GM21423 (cell line): ENCODE measurements at regions not wholly inside any gene's neighbourhood (a gene's known extent, or its start where the extent isn't known, plus 50 kb on each side); places are given as distances from the start of the nearest gene placed in this dataset.
"Not testable (repeated sequence)": the region's sequence is repeated elsewhere in the genome, so short reads cannot be mapped to it uniquely, and the experiment has no call there.

Source experiments
- ATAC-seq: cut with Tn5 transposase; IDR thresholded peaks from one replicate; pipeline ENCODE4 v1.9.1; 2021; ENCODE audit warnings: mild to moderate bottlenecking, moderate library complexity; ENCODE audit not compliant: unreplicated experiment

GRCh38 chr2:234203135-234203984 is 152.9 kb downstream of the SPP2 start:
- ATAC-seq = no peak

- no peak for ATAC-seq
Observed at GRCh38 chr2:234202601-234203000, 152.1 kb downstream of the SPP2 start.

GRCh38 chr2:234199996-234200395 is 149.5 kb downstream of the SPP2 start:
- ATAC-seq = no peak

- ATAC-seq = no peak
Observed at GRCh38 chr2:234198976-234199375, 148.5 kb downstream of the SPP2 start.

- ATAC-seq = no peak
Observed at GRCh38 chr2:234195516-234195915, 145.0 kb downstream of the SPP2 start.

GRCh38 chr2:234193977-234194563 is 143.6 kb downstream of the SPP2 start:
- ATAC-seq = no peak

- ATAC-seq = no peak
Observed at GRCh38 chr2:234191819-234192407, 141.4 kb downstream of the SPP2 start.

- ATAC-seq = no peak
Observed at GRCh38 chr2:234189786-234190300, 139.3 kb downstream of the SPP2 start.

GRCh38 chr2:234189230-234189629 is 138.7 kb downstream of the SPP2 start:
- ATAC-seq = no peak

GRCh38 chr2:234187646-234188174 is 137.2 kb downstream of the SPP2 start:
- ATAC-seq = no peak

- no peak for ATAC-seq
Observed at GRCh38 chr2:234181121-234181520, 130.6 kb downstream of the SPP2 start.

GRCh38 chr2:234179031-234179363 is 128.5 kb downstream of the SPP2 start:
- ATAC-seq = no peak

- no peak for ATAC-seq
Observed at GRCh38 chr2:234178330-234179030, 128.0 kb downstream of the SPP2 start.

- ATAC-seq = no peak
Observed at GRCh38 chr2:234175649-234176048, 125.1 kb downstream of the SPP2 start.

- no peak for ATAC-seq
Observed at GRCh38 chr2:234174742-234175141, 124.2 kb downstream of the SPP2 start.

- no peak for ATAC-seq
Observed at GRCh38 chr2:234172532-234172931, 122.0 kb downstream of the SPP2 start.

GRCh38 chr2:234172066-234172465 is 121.6 kb downstream of the SPP2 start:
- ATAC-seq = no peak

GRCh38 chr2:234171666-234172065 is 121.2 kb downstream of the SPP2 start:
- no peak for ATAC-seq

- ATAC-seq = no peak
Observed at GRCh38 chr2:234169674-234170073, 119.2 kb downstream of the SPP2 start.

- not testable (repeated sequence) for ATAC-seq
Observed at GRCh38 chr2:234168605-234169570, 118.4 kb downstream of the SPP2 start.
